Astrocyte (in vitro differentiated cells and primary cell): ENCODE measurements at regions not wholly inside any gene's neighbourhood (a gene's known extent, or its start where the extent isn't known, plus 50 kb on each side); places are given as distances from the start of the nearest gene placed in this dataset.

Experiments used
- EZH2 ChIP-seq: IDR thresholded peaks from 2 replicates; pipeline ENCODE4 v1.6.1; 2012; ENCODE audit warnings: mild to moderate bottlenecking, low read length, inconsistent platforms; ENCODE audit not compliant: insufficient read depth
- TF ChIP-seq, protein P1 (sequence below): IDR thresholded peaks from 2 replicates; pipeline ENCODE4 v1.5.1; 2011; ENCODE audit warnings: low read depth, mild to moderate bottlenecking, inconsistent platforms, low read length, moderate library complexity; ENCODE audit not compliant: insufficient read depth

DNA sequence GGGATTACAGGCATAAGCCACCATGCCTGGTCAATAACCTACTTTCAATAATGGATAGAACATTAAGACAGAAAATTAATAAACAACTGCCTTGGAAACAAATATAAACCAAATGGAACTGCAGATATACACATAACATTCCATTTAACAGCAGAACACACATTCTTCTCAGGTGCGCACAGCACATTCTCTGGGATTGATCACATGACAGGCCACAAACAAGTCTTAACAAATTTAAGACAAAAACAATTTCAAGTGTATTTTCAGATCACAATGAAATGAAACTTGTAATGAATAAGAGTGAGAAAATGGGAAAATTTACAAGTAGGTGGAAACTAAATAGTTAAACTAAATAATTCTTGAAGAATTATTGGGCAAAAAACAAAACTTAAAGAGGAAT, 167.9 kb downstream of the TBX18 start:
- TF ChIP-seq, protein P1, sequence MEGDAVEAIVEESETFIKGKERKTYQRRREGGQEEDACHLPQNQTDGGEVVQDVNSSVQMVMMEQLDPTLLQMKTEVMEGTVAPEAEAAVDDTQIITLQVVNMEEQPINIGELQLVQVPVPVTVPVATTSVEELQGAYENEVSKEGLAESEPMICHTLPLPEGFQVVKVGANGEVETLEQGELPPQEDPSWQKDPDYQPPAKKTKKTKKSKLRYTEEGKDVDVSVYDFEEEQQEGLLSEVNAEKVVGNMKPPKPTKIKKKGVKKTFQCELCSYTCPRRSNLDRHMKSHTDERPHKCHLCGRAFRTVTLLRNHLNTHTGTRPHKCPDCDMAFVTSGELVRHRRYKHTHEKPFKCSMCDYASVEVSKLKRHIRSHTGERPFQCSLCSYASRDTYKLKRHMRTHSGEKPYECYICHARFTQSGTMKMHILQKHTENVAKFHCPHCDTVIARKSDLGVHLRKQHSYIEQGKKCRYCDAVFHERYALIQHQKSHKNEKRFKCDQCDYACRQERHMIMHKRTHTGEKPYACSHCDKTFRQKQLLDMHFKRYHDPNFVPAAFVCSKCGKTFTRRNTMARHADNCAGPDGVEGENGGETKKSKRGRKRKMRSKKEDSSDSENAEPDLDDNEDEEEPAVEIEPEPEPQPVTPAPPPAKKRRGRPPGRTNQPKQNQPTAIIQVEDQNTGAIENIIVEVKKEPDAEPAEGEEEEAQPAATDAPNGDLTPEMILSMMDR, result no peak
- TF ChIP-seq EZH2, result no peak
